GM23338 (cell line): ENCODE measurements at regions not wholly inside any gene's neighbourhood (a gene's known extent, or its start where the extent isn't known, plus 50 kb on each side); places are given as distances from the start of the nearest gene placed in this dataset.

ENCODE experiments used
- ATAC-seq: fragments of 200-7000 bp; cut with Tn5 transposase; 3 replicates; pipeline ENCODE4 v1.9.1; 2020
- DNase-seq: peaks from one replicate; pipeline ENCODE4 v3.0.0-alpha.2; 2015; ENCODE audit warnings: low spot score
- H2AFZ ChIP-seq: fragments of 200-600 bp; sonication (generic); 2 replicates; pipeline ENCODE4 v1.8.0; 2016; ENCODE audit warnings: antibody characterized with exemption, mild to moderate bottlenecking, moderate library complexity
- H3F3A ChIP-seq: fragments of 200-600 bp; sonication (generic); replicated peaks from 2 replicates; pipeline ENCODE4 v1.8.0; 2017; ENCODE audit warnings: antibody characterized with exemption, mixed run types, low read depth
- H3K27ac ChIP-seq: fragments of 200-600 bp; sonication (generic); 2 replicates; pipeline ENCODE4 v1.6.1; 2016; ENCODE audit warnings: low read depth
- H3K27me3 ChIP-seq: fragments of 200-600 bp; sonication (generic); 2 replicates; pipeline ENCODE4 v1.8.0; 2016; ENCODE audit warnings: mild to moderate bottlenecking, mixed run types, moderate library complexity; ENCODE audit not compliant: insufficient read depth
- H3K36me3 ChIP-seq: fragments of 200-600 bp; sonication (generic); 2 replicates; pipeline ENCODE4 v1.8.0; 2016; ENCODE audit warnings: mild to moderate bottlenecking; ENCODE audit not compliant: insufficient read depth
- H3K4me1 ChIP-seq: fragments of 200-600 bp; sonication (generic); 2 replicates; pipeline ENCODE4 v1.8.0; 2016; ENCODE audit warnings: mild to moderate bottlenecking, moderate library complexity; ENCODE audit not compliant: insufficient read depth
- H3K4me2 ChIP-seq: fragments of 200-600 bp; sonication (generic); 2 replicates; pipeline ENCODE4 v1.7.1; 2017; ENCODE audit warnings: mixed run types
- H3K4me3 ChIP-seq: fragments of 200-600 bp; sonication (generic); 2 replicates; pipeline ENCODE4 v1.6.1; 2016; ENCODE audit warnings: mixed run types
- H3K79me2 ChIP-seq: fragments of 200-600 bp; sonication (generic); replicated peaks from 2 replicates; pipeline ENCODE4 v1.8.0; 2017; ENCODE audit warnings: mild to moderate bottlenecking; ENCODE audit not compliant: insufficient read depth
- H3K9me2 ChIP-seq: fragments of 200-600 bp; sonication (generic); 2 replicates; pipeline ENCODE4 v1.8.0; 2017; ENCODE audit not compliant: insufficient read depth
- H4K20me1 ChIP-seq: fragments of 200-600 bp; sonication (generic); replicated peaks from 2 replicates; pipeline ENCODE4 v1.8.0; 2017; ENCODE audit warnings: mild to moderate bottlenecking; ENCODE audit not compliant: insufficient read depth
- H3K27ac Mint-ChIP-seq: 2 replicates; pipeline ENCODE4 v1.8.0; 2020; ENCODE audit warnings: inconsistent platforms, mild to moderate bottlenecking, moderate library complexity, mixed read lengths
- H3K27me3 Mint-ChIP-seq: 3 replicates; pipeline ENCODE4 v1.8.0; 2022; ENCODE audit warnings: low read depth, mild to moderate bottlenecking, moderate library complexity, mixed read lengths, inconsistent platforms; ENCODE audit not compliant: insufficient read depth, poor library complexity
- H3K36me3 Mint-ChIP-seq: 3 replicates; pipeline ENCODE4 v1.8.0; 2021; ENCODE audit warnings: low read depth, mild to moderate bottlenecking, inconsistent platforms, moderate library complexity, mixed read lengths
- H3K4me1 Mint-ChIP-seq: 3 replicates; pipeline ENCODE4 v1.8.0; 2020; ENCODE audit warnings: mild to moderate bottlenecking, inconsistent platforms, mixed read lengths
- H3K4me3 Mint-ChIP-seq: 3 replicates; pipeline ENCODE4 v1.8.0; 2021; ENCODE audit warnings: moderate library complexity, mild to moderate bottlenecking, inconsistent platforms, mixed read lengths
- H3K9me3 Mint-ChIP-seq: 3 replicates; pipeline ENCODE4 v1.8.0; 2020; ENCODE audit warnings: moderate library complexity, mild to moderate bottlenecking, inconsistent platforms, mixed read lengths
- ZNF462 ChIP-seq: fragments of 250-450 bp; sonication (Bioruptor Pico); IDR thresholded peaks from 2 replicates; pipeline ENCODE4 v1.5.0; 2020; ENCODE audit warnings: mild to moderate bottlenecking, moderate library complexity
- TF ChIP-seq, protein P1 (sequence below): IDR thresholded peaks from one replicate; pipeline ENCODE4 v1.6.1; 2018; ENCODE audit warnings: antibody characterized with exemption; ENCODE audit not compliant: unreplicated experiment
- TF ChIP-seq, protein P2 (sequence below), 2 experiments: fragments of 200-600 bp in 1 of 2; sonication (generic) in 1 of 2; conservative IDR thresholded peaks; 2 replicates each; pipeline versions ENCODE4 v1.5.1 to v1.6.1; 2016 to 2017; ENCODE audit warnings: antibody characterized with exemption in 2 of 2, low read depth in 2 of 2, mild to moderate bottlenecking in 2 of 2, moderate library complexity in 1 of 2
- TF ChIP-seq, protein P3 (sequence below): IDR thresholded peaks from 2 replicates; pipeline ENCODE4 v1.6.1; 2016; ENCODE audit warnings: antibody characterized with exemption

GRCh38 chr3:161682715-161683114 is 186.1 kb downstream of the OTOL1 start:
- Histone ChIP-seq H4K20me1 (no peaks in the 10 kb centered on the region), H3K4me1 (no peaks in the 10 kb centered on the region), H3K79me2 (no peaks in the 10 kb centered on the region), H3K4me2 (no peak overlapping the region), H3K9me2 (peaks cover 13% of the 10 kb centered on the region), H3K27ac (no peak overlapping the region), H2AFZ (no peak overlapping the region), H3F3A (no peaks in the 10 kb centered on the region), H3K36me3 (no peaks in the 10 kb centered on the region), H3K27me3 (no peaks in the 10 kb centered on the region), H3K4me3 (no peak overlapping the region)
- peaks cover 3% of the 10 kb centered on the region; the same call in 1 of the 3 replicates for H3K9me3 Mint-ChIP-seq
- H3K4me3 Mint-ChIP-seq, result no peak overlapping the region
- H3K4me1 Mint-ChIP-seq, result peaks cover 3% of the 10 kb centered on the region; the same call in 1 of the 3 replicates
- H3K36me3 Mint-ChIP-seq, result peaks cover 9% of the 10 kb centered on the region; the same call in 2 of the 3 replicates
- no peak for TF ChIP-seq ZNF462 (CRISPR knock-in tag)
- TF ChIP-seq, protein P1, sequence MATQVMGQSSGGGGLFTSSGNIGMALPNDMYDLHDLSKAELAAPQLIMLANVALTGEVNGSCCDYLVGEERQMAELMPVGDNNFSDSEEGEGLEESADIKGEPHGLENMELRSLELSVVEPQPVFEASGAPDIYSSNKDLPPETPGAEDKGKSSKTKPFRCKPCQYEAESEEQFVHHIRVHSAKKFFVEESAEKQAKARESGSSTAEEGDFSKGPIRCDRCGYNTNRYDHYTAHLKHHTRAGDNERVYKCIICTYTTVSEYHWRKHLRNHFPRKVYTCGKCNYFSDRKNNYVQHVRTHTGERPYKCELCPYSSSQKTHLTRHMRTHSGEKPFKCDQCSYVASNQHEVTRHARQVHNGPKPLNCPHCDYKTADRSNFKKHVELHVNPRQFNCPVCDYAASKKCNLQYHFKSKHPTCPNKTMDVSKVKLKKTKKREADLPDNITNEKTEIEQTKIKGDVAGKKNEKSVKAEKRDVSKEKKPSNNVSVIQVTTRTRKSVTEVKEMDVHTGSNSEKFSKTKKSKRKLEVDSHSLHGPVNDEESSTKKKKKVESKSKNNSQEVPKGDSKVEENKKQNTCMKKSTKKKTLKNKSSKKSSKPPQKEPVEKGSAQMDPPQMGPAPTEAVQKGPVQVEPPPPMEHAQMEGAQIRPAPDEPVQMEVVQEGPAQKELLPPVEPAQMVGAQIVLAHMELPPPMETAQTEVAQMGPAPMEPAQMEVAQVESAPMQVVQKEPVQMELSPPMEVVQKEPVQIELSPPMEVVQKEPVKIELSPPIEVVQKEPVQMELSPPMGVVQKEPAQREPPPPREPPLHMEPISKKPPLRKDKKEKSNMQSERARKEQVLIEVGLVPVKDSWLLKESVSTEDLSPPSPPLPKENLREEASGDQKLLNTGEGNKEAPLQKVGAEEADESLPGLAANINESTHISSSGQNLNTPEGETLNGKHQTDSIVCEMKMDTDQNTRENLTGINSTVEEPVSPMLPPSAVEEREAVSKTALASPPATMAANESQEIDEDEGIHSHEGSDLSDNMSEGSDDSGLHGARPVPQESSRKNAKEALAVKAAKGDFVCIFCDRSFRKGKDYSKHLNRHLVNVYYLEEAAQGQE, result no peak
- TF ChIP-seq, protein P2, sequence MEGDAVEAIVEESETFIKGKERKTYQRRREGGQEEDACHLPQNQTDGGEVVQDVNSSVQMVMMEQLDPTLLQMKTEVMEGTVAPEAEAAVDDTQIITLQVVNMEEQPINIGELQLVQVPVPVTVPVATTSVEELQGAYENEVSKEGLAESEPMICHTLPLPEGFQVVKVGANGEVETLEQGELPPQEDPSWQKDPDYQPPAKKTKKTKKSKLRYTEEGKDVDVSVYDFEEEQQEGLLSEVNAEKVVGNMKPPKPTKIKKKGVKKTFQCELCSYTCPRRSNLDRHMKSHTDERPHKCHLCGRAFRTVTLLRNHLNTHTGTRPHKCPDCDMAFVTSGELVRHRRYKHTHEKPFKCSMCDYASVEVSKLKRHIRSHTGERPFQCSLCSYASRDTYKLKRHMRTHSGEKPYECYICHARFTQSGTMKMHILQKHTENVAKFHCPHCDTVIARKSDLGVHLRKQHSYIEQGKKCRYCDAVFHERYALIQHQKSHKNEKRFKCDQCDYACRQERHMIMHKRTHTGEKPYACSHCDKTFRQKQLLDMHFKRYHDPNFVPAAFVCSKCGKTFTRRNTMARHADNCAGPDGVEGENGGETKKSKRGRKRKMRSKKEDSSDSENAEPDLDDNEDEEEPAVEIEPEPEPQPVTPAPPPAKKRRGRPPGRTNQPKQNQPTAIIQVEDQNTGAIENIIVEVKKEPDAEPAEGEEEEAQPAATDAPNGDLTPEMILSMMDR (conservative IDR thresholded peaks at IDR 0.05; ENCODE audit: low read depth in 2 of 2), result no peak
- TF ChIP-seq, protein P3, sequence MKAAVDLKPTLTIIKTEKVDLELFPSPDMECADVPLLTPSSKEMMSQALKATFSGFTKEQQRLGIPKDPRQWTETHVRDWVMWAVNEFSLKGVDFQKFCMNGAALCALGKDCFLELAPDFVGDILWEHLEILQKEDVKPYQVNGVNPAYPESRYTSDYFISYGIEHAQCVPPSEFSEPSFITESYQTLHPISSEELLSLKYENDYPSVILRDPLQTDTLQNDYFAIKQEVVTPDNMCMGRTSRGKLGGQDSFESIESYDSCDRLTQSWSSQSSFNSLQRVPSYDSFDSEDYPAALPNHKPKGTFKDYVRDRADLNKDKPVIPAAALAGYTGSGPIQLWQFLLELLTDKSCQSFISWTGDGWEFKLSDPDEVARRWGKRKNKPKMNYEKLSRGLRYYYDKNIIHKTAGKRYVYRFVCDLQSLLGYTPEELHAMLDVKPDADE, result no peak
- no peak overlapping the region for H3K27ac Mint-ChIP-seq
- peaks cover 4% of the 10 kb centered on the region for H3K27me3 Mint-ChIP-seq
- ATAC-seq (no peak), DNase-seq (no peak)
